NT2/D1 (cell line): ENCODE measurements at regions not wholly inside any gene's neighbourhood (a gene's known extent, or its start where the extent isn't known, plus 50 kb on each side); places are given as distances from the start of the nearest gene placed in this dataset.

Source experiments
- SUZ12 ChIP-seq: IDR thresholded peaks from 2 replicates; pipeline ENCODE4 v1.6.1; 2011; ENCODE audit not compliant: insufficient read length, insufficient read depth; ENCODE audit errors: extremely low read depth
- YY1 ChIP-seq: IDR thresholded peaks from 2 replicates; pipeline ENCODE4 v1.6.1; 2011; ENCODE audit not compliant: insufficient read length, insufficient read depth
- ZNF274 ChIP-seq: IDR thresholded peaks from 2 replicates; pipeline ENCODE4 v1.6.1; 2011; ENCODE audit warnings: mild to moderate bottlenecking, low read depth, low read length

DNA sequence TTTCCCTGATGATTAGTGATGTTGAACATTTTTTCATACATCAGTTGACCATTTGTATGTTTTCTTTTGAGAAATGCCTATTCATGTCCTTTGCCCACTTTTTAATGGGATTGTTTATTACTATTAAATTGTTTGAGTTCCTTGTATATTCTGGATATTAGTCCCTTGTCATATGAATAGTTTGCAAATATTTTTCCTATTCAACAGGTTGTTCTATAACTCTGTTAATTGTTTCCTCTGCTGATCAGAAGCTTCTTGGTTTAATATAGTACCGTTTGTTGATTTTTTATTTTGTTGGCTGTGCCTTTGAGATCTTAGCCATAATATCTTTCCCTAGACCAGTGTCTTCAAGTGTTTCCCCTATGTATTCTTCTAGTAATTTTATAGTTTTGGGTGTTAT, 189.0 kb upstream of the RARB start:
- no peak for TF ChIP-seq ZNF274
- no peak for TF ChIP-seq YY1
- TF ChIP-seq SUZ12, result no peak
